A673 (cell line): ENCODE measurements at regions not wholly inside any gene's neighbourhood (a gene's known extent, or its start where the extent isn't known, plus 50 kb on each side); places are given as distances from the start of the nearest gene placed in this dataset.

Experiments used
- BruUV-seq: library from RNA; stranded (reverse); fragments of 400-500 nt; replicated peaks from 2 replicates; lab custom pipeline; 2021; lab: Mats Ljungman, UMichigan
- CTCF ChIA-PET: fragments of 300-600 bp; sonication (Branson Sonifier 250); formaldehyde crosslinking; loops from one replicate; lab custom pipeline; 2022; ENCODE audit warnings: antibody characterized with exemption; lab: Charles Lee
- POLR2A ChIA-PET: fragments of 300-600 bp; sonication (Branson Sonifier 250); formaldehyde crosslinking; loops from one replicate; lab custom pipeline; 2022; ENCODE audit warnings: antibody characterized with exemption; ENCODE audit not compliant: low non-redundant PET; lab: Charles Lee
- DNase-seq: peaks from one replicate; pipeline ENCODE4 v3.0.0-alpha.2; 2015; ENCODE audit warnings: low spot score
- H3K27ac ChIP-seq: fragments of 200-600 bp; sonication (generic); 2 replicates; pipeline ENCODE4 v1.5.1; 2016; ENCODE audit warnings: mixed run types, low read depth, mild to moderate bottlenecking, mixed read lengths, antibody characterized with exemption, low read length; ENCODE audit not compliant: poor library complexity, severe bottlenecking
- H3K27me3 ChIP-seq: fragments of 200-600 bp; sonication (generic); replicated peaks from 2 replicates; pipeline ENCODE4 v1.6.1; 2017; ENCODE audit warnings: mixed run types, low read depth, mild to moderate bottlenecking, mixed read lengths, antibody characterized with exemption, low read length; ENCODE audit not compliant: insufficient read depth, poor library complexity
- H3K36me3 ChIP-seq: fragments of 200-600 bp; sonication (generic); 2 replicates; pipeline ENCODE4 v1.6.1; 2016; ENCODE audit warnings: mixed run types, mild to moderate bottlenecking, mixed read lengths, antibody characterized with exemption, low read length; ENCODE audit not compliant: insufficient read depth, poor library complexity, severe bottlenecking
- H3K4me1 ChIP-seq: fragments of 200-600 bp; sonication (generic); 2 replicates; pipeline ENCODE4 v1.6.1; 2017; ENCODE audit warnings: mixed run types, mild to moderate bottlenecking, mixed read lengths, antibody characterized with exemption, low read length; ENCODE audit not compliant: insufficient read depth, poor library complexity, severe bottlenecking
- H3K4me3 ChIP-seq: fragments of 200-600 bp; sonication (generic); 2 replicates; pipeline ENCODE4 v1.5.1; 2016; ENCODE audit warnings: low read depth, mixed run types, mild to moderate bottlenecking, mixed read lengths, low read length; ENCODE audit not compliant: poor library complexity, severe bottlenecking
- H3K9me3 ChIP-seq: fragments of 200-600 bp; sonication (generic); 2 replicates; pipeline ENCODE4 v1.6.1; 2016; ENCODE audit warnings: mixed run types, low read depth, mild to moderate bottlenecking, mixed read lengths, antibody characterized with exemption, low read length; ENCODE audit not compliant: poor library complexity, severe bottlenecking
- EZH2 ChIP-seq: fragments of 200-600 bp; sonication (generic); IDR thresholded peaks from 2 replicates; pipeline ENCODE4 v1.6.1; 2017; ENCODE audit warnings: borderline replicate concordance, low read depth, mild to moderate bottlenecking, mixed read lengths, antibody characterized with exemption, low read length; ENCODE audit not compliant: poor library complexity, severe bottlenecking
- intact Hi-C: fragments of 100-400 bp; cut with micrococcal nuclease; formaldehyde crosslinking; loops from one replicate; pipeline ENCODE4 v1.10.0; 2022; ENCODE audit not compliant: unreplicated experiment
- TF ChIP-seq, protein P1 (sequence below): fragments of 300-800, 200-600 bp; sonication (generic); conservative IDR thresholded peaks from 2 replicates; pipeline ENCODE4 v1.5.1; 2017; ENCODE audit warnings: low read depth, mild to moderate bottlenecking, antibody characterized with exemption, low read length, moderate library complexity, mixed read lengths

DNA sequence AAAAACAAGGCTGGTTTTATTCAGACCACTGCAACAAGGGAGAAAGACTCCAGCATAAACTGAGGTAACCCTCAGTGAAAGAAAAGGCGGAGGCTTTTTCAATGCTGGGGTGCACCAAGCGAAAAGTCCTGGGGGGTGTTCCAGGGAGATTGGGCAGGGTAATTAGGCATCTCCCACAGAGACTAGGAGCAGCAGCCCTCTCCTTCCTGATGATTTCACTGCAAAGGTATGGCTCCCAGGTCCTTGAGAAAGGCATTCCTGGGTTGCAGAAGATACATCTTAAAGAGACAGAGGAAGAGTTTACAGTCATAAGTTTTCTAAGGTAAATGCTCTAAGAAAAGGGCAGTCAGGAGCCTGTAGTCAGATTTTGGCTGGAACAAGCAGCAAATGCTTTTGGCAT is 412.0 kb downstream of the FOXO1 start:
- Histone ChIP-seq H3K4me3 (no peak overlapping the region), H3K27ac (no peak overlapping the region), H3K4me1 (no peaks in the 10 kb centered on the region), H3K9me3 (no peaks in the 10 kb centered on the region), H3K27me3 (peaks cover 4% of the 10 kb centered on the region), H3K36me3 (no peaks in the 10 kb centered on the region)
- BruUV-seq, result no TSS peak
- ChIA-PET CTCF (no interaction called here), POLR2A (no interaction called here)
- intact Hi-C loops, result no loop called here
- no peak for TF ChIP-seq EZH2
- TF ChIP-seq, protein P1, sequence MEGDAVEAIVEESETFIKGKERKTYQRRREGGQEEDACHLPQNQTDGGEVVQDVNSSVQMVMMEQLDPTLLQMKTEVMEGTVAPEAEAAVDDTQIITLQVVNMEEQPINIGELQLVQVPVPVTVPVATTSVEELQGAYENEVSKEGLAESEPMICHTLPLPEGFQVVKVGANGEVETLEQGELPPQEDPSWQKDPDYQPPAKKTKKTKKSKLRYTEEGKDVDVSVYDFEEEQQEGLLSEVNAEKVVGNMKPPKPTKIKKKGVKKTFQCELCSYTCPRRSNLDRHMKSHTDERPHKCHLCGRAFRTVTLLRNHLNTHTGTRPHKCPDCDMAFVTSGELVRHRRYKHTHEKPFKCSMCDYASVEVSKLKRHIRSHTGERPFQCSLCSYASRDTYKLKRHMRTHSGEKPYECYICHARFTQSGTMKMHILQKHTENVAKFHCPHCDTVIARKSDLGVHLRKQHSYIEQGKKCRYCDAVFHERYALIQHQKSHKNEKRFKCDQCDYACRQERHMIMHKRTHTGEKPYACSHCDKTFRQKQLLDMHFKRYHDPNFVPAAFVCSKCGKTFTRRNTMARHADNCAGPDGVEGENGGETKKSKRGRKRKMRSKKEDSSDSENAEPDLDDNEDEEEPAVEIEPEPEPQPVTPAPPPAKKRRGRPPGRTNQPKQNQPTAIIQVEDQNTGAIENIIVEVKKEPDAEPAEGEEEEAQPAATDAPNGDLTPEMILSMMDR, result no peak
- DNase-seq, result no peak

DNA sequence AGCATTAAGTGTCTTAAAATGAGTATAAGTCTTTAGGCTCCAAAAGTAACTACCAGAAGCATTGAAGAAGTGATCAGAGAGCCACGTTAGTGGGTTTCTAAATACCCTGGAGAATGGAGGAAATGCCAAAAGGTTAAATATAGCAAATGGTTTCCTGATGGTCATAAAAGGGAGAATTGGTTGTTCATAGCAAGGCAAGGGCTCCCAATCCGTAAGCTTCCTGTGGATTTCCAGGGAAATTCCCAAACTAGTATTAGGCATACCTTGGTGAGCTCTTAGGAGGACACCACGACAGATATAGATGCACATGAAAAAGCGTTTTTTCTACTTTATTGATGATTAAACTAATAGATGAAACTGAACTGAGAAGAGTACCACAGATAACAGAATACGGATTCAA is 410.9 kb downstream of the FOXO1 start:
- no peak overlapping the region for H3K4me3 ChIP-seq
- ChIA-PET POLR2A (no interaction called here), CTCF (no interaction called here)
- H3K36me3 ChIP-seq, result no peaks in the 10 kb centered on the region
- no peak overlapping the region for H3K27ac ChIP-seq
- no peak for DNase-seq
- no peak for TF ChIP-seq EZH2
- TF ChIP-seq, protein P1, result no peak
- no peaks in the 10 kb centered on the region for H3K4me1 ChIP-seq
- BruUV-seq, result no TSS peak
- no peaks in the 10 kb centered on the region for H3K9me3 ChIP-seq
- peaks cover 14% of the 10 kb centered on the region for H3K27me3 ChIP-seq
- intact Hi-C loops, result no loop called here

DNA sequence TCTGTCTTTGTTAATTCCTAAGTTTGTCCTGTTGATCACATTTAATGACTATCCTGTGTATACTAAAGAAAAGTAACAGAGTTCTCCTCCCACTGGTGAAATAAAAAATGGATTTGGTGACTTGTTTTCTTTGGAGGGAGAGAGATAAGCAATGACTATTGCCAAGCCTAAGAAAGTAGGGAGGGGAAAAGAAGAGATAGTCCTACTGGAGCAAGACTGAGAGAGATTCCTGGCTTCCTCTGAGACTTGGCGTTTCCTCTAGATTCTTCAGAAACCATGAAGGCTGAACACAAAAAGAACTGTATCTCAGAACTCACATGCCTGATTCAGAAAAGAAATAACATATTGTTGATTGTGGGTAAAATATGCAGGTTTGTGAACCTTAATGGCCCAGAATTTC is 406.5 kb downstream of the FOXO1 start:
- Histone ChIP-seq H3K27ac (no peak overlapping the region), H3K4me1 (no peaks in the 10 kb centered on the region), H3K27me3 (peaks cover 30% of the 10 kb centered on the region), H3K36me3 (no peaks in the 10 kb centered on the region), H3K4me3 (no peak overlapping the region), H3K9me3 (no peaks in the 10 kb centered on the region)
- ChIA-PET CTCF (no interaction called here), POLR2A (no interaction called here)
- DNase-seq, result no peak
- TF ChIP-seq EZH2, result no peak
- TF ChIP-seq, protein P1, result no peak
- BruUV-seq, result no TSS peak
- intact Hi-C loops, result no loop called here
